ENCODE measurements at regions not wholly inside any gene's neighbourhood (a gene's known extent, or its start where the extent isn't known, plus 50 kb on each side); places are given as distances from the start of the nearest gene placed in this dataset.

- TF ChIP-seq, protein P1, sequence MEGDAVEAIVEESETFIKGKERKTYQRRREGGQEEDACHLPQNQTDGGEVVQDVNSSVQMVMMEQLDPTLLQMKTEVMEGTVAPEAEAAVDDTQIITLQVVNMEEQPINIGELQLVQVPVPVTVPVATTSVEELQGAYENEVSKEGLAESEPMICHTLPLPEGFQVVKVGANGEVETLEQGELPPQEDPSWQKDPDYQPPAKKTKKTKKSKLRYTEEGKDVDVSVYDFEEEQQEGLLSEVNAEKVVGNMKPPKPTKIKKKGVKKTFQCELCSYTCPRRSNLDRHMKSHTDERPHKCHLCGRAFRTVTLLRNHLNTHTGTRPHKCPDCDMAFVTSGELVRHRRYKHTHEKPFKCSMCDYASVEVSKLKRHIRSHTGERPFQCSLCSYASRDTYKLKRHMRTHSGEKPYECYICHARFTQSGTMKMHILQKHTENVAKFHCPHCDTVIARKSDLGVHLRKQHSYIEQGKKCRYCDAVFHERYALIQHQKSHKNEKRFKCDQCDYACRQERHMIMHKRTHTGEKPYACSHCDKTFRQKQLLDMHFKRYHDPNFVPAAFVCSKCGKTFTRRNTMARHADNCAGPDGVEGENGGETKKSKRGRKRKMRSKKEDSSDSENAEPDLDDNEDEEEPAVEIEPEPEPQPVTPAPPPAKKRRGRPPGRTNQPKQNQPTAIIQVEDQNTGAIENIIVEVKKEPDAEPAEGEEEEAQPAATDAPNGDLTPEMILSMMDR (IDR thresholded peaks at IDR 0.05 in 2 of 3, conservative IDR thresholded peaks at IDR 0.05 in 1 of 3; ENCODE audit: control insufficient read depth in 2 of 3, extremely low read depth in 1 of 3, insufficient read depth in 1 of 3, low read depth in 3 of 3, low read length in 3 of 3) = no peak
- TF ChIP-seq NR2C2 (IDR thresholded peaks at IDR 0.05; ENCODE audit: borderline replicate concordance, control insufficient read depth, insufficient read length, low read depth) (no peak), RCOR1 (conservative IDR thresholded peaks at IDR 0.05; ENCODE audit: low read depth, low read length) (no peak), TAF1 (IDR thresholded peaks at IDR 0.05; ENCODE audit: borderline replicate concordance, low read depth, low read length) (no peak), EED (IDR thresholded peaks at IDR 0.05; ENCODE audit: low read depth) (no peak)
Observed at GRCh38 chr6:33925936-33926335, 122.1 kb upstream of the MLN start.
